ENCODE measurements at regions not wholly inside any gene's neighbourhood (a gene's known extent, or its start where the extent isn't known, plus 50 kb on each side); places are given as distances from the start of the nearest gene placed in this dataset.

DNA sequence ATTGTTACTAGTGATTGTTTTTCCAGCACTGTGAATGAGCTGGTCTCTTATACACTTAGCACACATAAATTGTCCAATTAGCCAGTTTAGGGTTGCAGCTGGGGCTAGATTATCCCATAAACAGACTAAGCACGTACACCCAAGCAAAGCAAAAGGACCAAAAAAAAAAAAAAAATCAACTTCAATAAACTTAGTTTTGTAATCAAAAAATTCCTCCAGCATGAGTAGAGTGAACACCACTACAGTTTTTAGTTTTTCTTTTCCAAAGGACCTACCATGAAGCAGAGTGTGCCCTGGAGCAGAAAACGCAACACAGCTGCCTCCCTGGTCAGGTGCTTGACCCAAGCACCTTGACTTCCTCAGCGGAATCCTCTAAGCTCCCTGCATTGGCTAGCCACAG lies 249.4 kb upstream of the SLC14A2 start:
- in situ Hi-C loops (cut with MboI; ENCODE audit: low pct_unique_long_range_greater_than_20kb, low sequenced_read_pairs, unreplicated experiment) = no loop called here
- no peak for DNase-seq (ENCODE audit: low spot score)
- TF ChIP-seq, protein P1, sequence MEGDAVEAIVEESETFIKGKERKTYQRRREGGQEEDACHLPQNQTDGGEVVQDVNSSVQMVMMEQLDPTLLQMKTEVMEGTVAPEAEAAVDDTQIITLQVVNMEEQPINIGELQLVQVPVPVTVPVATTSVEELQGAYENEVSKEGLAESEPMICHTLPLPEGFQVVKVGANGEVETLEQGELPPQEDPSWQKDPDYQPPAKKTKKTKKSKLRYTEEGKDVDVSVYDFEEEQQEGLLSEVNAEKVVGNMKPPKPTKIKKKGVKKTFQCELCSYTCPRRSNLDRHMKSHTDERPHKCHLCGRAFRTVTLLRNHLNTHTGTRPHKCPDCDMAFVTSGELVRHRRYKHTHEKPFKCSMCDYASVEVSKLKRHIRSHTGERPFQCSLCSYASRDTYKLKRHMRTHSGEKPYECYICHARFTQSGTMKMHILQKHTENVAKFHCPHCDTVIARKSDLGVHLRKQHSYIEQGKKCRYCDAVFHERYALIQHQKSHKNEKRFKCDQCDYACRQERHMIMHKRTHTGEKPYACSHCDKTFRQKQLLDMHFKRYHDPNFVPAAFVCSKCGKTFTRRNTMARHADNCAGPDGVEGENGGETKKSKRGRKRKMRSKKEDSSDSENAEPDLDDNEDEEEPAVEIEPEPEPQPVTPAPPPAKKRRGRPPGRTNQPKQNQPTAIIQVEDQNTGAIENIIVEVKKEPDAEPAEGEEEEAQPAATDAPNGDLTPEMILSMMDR (IDR thresholded peaks at IDR 0.05; ENCODE audit: extremely low read depth, insufficient read depth, missing control alignments) = no peak

DNA sequence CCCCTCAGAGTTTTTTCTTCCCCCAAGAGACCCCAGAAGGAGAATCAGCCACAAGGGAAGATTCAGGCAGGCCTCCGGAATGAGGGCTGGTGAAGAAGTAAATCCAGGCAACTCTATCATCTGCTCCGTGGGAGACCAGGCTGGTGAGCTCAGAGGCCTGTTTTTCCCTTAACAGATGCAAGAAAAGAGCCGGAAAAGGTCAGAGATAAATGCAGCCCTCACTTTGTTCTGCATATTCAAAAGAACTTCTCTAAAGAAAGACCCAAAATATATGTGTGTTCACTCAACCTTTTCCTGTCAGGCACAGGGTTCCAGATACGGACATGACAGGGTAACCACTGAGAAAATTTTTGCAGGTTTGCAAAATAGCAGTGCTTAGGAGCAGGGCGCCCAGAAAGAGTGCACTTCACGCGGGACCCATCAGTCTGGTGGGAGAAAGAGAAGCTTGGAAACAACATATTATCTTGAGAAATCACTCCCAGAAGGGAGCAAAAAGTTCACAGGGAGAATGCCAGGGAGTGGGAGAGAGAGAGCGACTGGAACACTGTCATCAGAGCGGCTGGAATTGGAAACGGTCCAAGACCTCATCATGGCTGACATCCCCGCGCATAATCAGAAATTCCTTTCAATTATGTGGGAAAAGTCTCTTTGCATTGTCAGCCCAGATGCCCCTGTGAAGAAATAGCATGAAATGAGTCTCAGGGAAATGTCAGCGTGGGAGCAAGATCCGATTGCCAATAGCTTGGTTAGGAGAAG lies 244.8 kb upstream of the SLC14A2 start:
- in situ Hi-C loops (cut with MboI; ENCODE audit: low pct_unique_long_range_greater_than_20kb, low sequenced_read_pairs, unreplicated experiment) = no loop called here
- no peak for DNase-seq (ENCODE audit: low spot score)

DNA sequence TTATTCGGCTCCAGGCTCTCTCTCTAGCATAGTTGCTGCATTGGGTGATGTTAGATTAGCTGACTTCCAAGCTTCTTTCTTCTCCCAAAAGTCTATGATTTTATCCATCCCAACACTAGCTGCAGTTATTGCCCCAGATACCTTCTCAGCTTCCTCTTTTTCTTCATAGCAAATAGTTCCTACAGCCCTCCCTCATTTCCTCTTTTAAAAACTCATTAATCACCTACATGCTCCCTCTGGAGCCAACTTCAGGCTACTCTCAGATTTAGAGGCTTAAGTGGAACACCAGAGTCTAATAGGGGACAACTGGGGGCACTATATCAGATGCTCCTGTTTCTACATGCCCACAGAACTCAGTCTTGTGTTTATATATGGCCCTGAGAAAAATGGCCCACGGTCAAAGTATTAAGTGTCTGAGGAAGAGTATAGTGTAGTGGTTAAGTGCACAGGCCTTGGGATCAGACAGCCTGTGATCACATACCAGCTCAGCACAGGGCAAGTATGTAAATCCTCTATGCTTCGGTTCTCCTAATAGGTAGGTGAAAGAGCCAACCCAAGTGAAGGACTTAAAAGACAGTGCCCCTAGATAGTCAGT lies 241.9 kb upstream of the SLC14A2 start:
- in situ Hi-C loops (cut with MboI; ENCODE audit: low pct_unique_long_range_greater_than_20kb, low sequenced_read_pairs, unreplicated experiment) = no loop called here
- no peak for DNase-seq (ENCODE audit: low spot score)
- TF ChIP-seq, protein P1 (IDR thresholded peaks at IDR 0.05; ENCODE audit: extremely low read depth, insufficient read depth, missing control alignments) = no peak

More for the DNA sequence above, 244.8 kb upstream of the SLC14A2 start:
- TF ChIP-seq, protein P1 (IDR thresholded peaks at IDR 0.05; ENCODE audit: extremely low read depth, insufficient read depth, missing control alignments) = no peak

DNA sequence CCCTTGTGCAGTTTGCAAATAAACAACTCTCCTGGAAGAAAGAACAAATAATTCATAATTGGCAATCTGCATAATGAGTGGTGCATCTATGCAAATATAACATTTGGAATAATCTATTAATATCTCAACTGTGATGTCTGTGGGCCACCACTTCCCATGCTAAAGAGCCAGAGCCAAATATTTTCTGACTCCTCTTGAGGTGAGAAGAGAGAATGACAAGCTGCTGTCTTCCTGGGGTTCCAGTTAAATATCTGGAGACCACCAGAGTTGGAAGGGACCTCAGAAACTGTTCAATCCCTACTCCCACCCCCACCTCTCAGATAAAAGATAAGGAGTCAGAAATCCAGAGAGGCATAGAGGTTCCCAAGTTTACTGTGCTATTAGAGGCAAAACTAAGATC lies 241.0 kb upstream of the SLC14A2 start:
- TF ChIP-seq, protein P1 (IDR thresholded peaks at IDR 0.05; ENCODE audit: extremely low read depth, insufficient read depth, missing control alignments) = no peak
- DNase-seq (ENCODE audit: low spot score) = no peak
- in situ Hi-C loops (cut with MboI; ENCODE audit: low pct_unique_long_range_greater_than_20kb, low sequenced_read_pairs, unreplicated experiment) = no loop called here

DNA sequence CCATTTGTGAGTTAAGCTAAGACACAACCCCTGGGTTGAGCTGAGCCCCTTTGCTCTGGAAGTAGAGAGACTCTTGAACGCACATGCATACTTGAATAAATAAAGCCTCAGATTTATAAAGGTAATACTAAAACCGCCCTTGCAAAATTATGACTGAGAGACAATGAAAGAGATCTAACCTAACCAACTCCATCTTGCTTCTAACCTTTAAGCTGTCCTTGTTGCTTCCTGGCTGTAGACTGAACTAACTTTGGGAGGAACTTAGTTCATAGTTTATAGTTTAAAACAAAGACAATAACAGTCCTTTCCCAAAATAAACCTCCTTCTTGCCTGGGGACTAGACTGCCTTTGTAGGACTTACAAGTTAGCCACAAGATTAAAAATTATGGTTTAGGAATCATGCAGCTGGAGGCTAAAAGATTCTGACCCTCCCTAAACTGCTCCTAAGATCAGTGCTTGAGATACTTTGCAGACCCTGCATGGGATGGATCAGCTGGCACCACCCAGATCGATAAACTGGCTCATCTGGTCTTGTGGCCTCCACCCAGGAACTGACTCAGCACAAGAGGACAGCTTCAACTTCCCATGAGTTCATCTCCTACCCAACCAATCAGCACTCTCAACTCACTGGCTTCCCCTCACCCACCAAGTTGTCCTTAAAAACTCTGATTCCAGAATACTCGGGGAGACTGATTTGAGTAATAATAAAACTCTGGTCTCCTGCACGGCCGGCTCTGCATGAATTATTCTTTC lies 240.2 kb upstream of the SLC14A2 start:
- TF ChIP-seq, protein P1 (IDR thresholded peaks at IDR 0.05; ENCODE audit: extremely low read depth, insufficient read depth, missing control alignments) = no peak
- DNase-seq (ENCODE audit: low spot score) = no peak
- in situ Hi-C loops (cut with MboI; ENCODE audit: low pct_unique_long_range_greater_than_20kb, low sequenced_read_pairs, unreplicated experiment) = loop anchor here (25.0 kb wide), 2 partner anchors 1238 to 1763 kb away; no protein-coding TSS in a partner anchor

DNA sequence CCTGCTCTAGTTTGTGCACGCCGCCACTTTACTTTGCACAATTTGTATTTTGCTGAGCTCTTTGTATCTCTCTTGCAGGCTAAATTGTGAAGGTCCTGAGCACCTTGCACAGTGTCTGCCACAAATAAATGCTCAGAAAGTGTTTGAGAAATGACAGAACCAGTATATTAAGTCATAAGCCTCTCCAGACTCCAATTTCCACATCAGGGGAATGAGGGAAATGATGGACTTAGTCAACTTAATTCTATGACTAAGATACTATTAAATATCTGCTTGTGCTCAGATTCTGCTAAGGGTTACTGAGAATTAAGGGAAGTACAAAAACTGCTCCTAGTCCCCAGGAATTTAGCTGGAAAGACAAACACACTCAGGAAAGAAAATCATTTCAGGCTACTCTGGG lies 239.1 kb upstream of the SLC14A2 start:
- no peak for DNase-seq (ENCODE audit: low spot score)
- in situ Hi-C loops (cut with MboI; ENCODE audit: low pct_unique_long_range_greater_than_20kb, low sequenced_read_pairs, unreplicated experiment) = loop anchor here (25.0 kb wide), 2 partner anchors 1239 to 1764 kb away; no protein-coding TSS in a partner anchor
- TF ChIP-seq, protein P1 (IDR thresholded peaks at IDR 0.05; ENCODE audit: extremely low read depth, insufficient read depth, missing control alignments) = no peak

All from GM13977 (cell line).